K562 (cell line): ENCODE measurements at regions not wholly inside any gene's neighbourhood (a gene's known extent, or its start where the extent isn't known, plus 50 kb on each side); places are given as distances from the start of the nearest gene placed in this dataset.

Source experiments
- ATAC-seq: fragments of 200-7000 bp; cut with Tn5 transposase; 3 replicates; pipeline ENCODE4 v1.9.1; 2020; ENCODE audit warnings: moderate library complexity
- BruUV-seq: library from RNA; stranded (reverse); fragments of 400-500 nt; replicated peaks from 2 replicates; lab custom pipeline; 2021; lab: Mats Ljungman, UMichigan
- CTCF ChIA-PET: fragments of 300-600 bp; formaldehyde crosslinking; extraction: SDS; loops from one replicate; lab custom pipeline; 2021; ENCODE audit warnings: low intra/inter-chr PET ratio; lab: Yijun Ruan, JAX
- POLR2A ChIA-PET: fragments of 300-600, 350-650 bp; sonication (Branson Sonifier 250); formaldehyde crosslinking; extraction: SDS; loops from one replicate; lab custom pipeline; 2021; ENCODE audit warnings: antibody characterized with exemption, inconsistent platforms; lab: Yijun Ruan, JAX
- DNase-seq, 4 experiments: peaks; one replicate each; pipeline versions ENCODE4 v3.0.0 to v3.0.0-alpha.2; 2011 to 2018; ENCODE audit warnings: low spot score in 3 of 4, mixed read lengths in 3 of 4; ENCODE audit errors: extremely low read depth in 1 of 4
- FAIRE-seq: peaks from 2 replicates; lab custom pipeline; 2011; peaks lifted over from hg19 to GRCh38; lab: Jason Lieb, UNC
- H2AFZ ChIP-seq: 2 replicates; pipeline ENCODE4 v1.6.0; 2011; ENCODE audit warnings: low read depth, low read length, control low read depth, inconsistent platforms
- H3K27ac ChIP-seq: fragments of 200-600 bp; 3 replicates; pipeline ENCODE4 v1.8.0; 2011; ENCODE audit warnings: low read depth, mild to moderate bottlenecking, control low read depth, inconsistent platforms, low read length, moderate library complexity, mixed read lengths; ENCODE audit errors: extremely low read depth
- H3K27me3 ChIP-seq, 2 experiments: fragments of 300-600 bp in 1 of 2; 2 replicates in 1 of 2; 3 replicates in 1 of 2; pipeline versions ENCODE4 v1.6.0 to v1.8.0; 2011; ENCODE audit warnings: inconsistent platforms in 2 of 2, low read length in 2 of 2, mild to moderate bottlenecking in 1 of 2, mixed read lengths in 1 of 2, moderate library complexity in 1 of 2; ENCODE audit not compliant: control insufficient read depth in 2 of 2, insufficient read depth in 2 of 2
- H3K36me3 ChIP-seq: fragments of 300-600 bp; 3 replicates; pipeline ENCODE4 v1.8.0; 2011; ENCODE audit warnings: mild to moderate bottlenecking, low read length, inconsistent platforms; ENCODE audit not compliant: control insufficient read depth, insufficient read depth
- H3K4me1 ChIP-seq, 2 experiments: fragments of 200-600 bp in 1 of 2; replicated peaks in 1 of 2; 2 replicates in 1 of 2; 3 replicates in 1 of 2; pipeline versions ENCODE4 v1.5.1 to v1.8.0; 2011; ENCODE audit warnings: inconsistent platforms in 2 of 2, low read length in 2 of 2, mild to moderate bottlenecking in 1 of 2, mixed read lengths in 1 of 2, moderate library complexity in 1 of 2; ENCODE audit not compliant: control insufficient read depth in 2 of 2, insufficient read depth in 2 of 2
- H3K4me2 ChIP-seq: 2 replicates; pipeline ENCODE4 v1.6.1; 2011; ENCODE audit warnings: low read length, control low read depth, inconsistent platforms, mixed read lengths; ENCODE audit not compliant: insufficient read depth
- H3K4me3 ChIP-seq: fragments of 200-600 bp; sonication (generic), shearing (Covaris generic); 2 replicates; pipeline ENCODE4 v1.5.1; 2016; ENCODE audit warnings: control low read depth, inconsistent platforms
- H3K79me2 ChIP-seq: fragments of 200-600 bp; 3 replicates; pipeline ENCODE4 v1.8.0; 2011; ENCODE audit warnings: low read length, inconsistent platforms; ENCODE audit not compliant: control insufficient read depth, insufficient read depth
- H3K9ac ChIP-seq, 2 experiments: 2 replicates each; pipeline versions ENCODE4 v1.6.0 to v1.6.1; 2011; ENCODE audit warnings: low read depth in 2 of 2, low read length in 2 of 2, control low read depth in 1 of 2, inconsistent platforms in 1 of 2, mild to moderate bottlenecking in 1 of 2, mixed read lengths in 1 of 2; ENCODE audit not compliant: insufficient read depth in 1 of 2
- H3K9me1 ChIP-seq: one replicate; pipeline ENCODE4 v1.6.0; 2011; ENCODE audit warnings: inconsistent platforms, mild to moderate bottlenecking, low read length, moderate library complexity; ENCODE audit not compliant: control insufficient read depth, insufficient read depth
- H3K9me3 ChIP-seq: replicated peaks from 2 replicates; pipeline ENCODE4 v1.5.1; 2011; ENCODE audit warnings: low read depth, low read length, inconsistent platforms; ENCODE audit not compliant: control insufficient read depth, insufficient read depth
- H4K20me1 ChIP-seq: replicated peaks from 2 replicates; pipeline ENCODE4 v1.6.1; 2011; ENCODE audit warnings: low read length, inconsistent platforms, mixed read lengths; ENCODE audit not compliant: control insufficient read depth, insufficient read depth
- AFF1 ChIP-seq, 2 experiments: fragments of 450-650 bp; IDR thresholded peaks; 2 replicates each; pipeline ENCODE4 v1.6.1; 2018; ENCODE audit warnings: mild to moderate bottlenecking in 2 of 2, low read depth in 1 of 2; ENCODE audit not compliant: partially characterized antibody in 2 of 2
- ARID2 ChIP-seq: fragments of 450-650 bp; IDR thresholded peaks from 2 replicates; pipeline ENCODE4 v1.6.1; 2017; ENCODE audit warnings: antibody characterized with exemption, mild to moderate bottlenecking
- NR4A1 ChIP-seq, 2 experiments: fragments of 250-450 bp in 1 of 2; fragments of 450-650 bp in 1 of 2; sonication (Bioruptor Pico) in 1 of 2; IDR thresholded peaks; 2 replicates each; pipeline versions ENCODE4 v1.4.0 to v1.6.1; 2016 to 2020; ENCODE audit warnings: mild to moderate bottlenecking in 2 of 2, missing compliant biosample characterization in 1 of 2, missing genetic modification characterization in 1 of 2, moderate library complexity in 1 of 2
- PURB ChIP-seq: sonication (generic); formaldehyde crosslinking; IDR thresholded peaks from 2 replicates; pipeline ENCODE4 v1.9.0; 2021; ENCODE audit warnings: low read depth, mild to moderate bottlenecking, missing genetic modification reagents
- RBFOX2 ChIP-seq: fragments of 200-400 bp; formaldehyde crosslinking; IDR thresholded peaks from 2 replicates; pipeline ENCODE4 v1.6.1; 2017; ENCODE audit warnings: low read depth, mild to moderate bottlenecking, low read length, moderate library complexity
- RERE ChIP-seq: sonication (generic); formaldehyde crosslinking; IDR thresholded peaks from 2 replicates; pipeline ENCODE4 v1.8.0; 2023; ENCODE audit warnings: missing genetic modification reagents, mild to moderate bottlenecking, borderline replicate concordance
- SETDB1 ChIP-seq: IDR thresholded peaks from one replicate; pipeline ENCODE4 v1.6.1; 2012; ENCODE audit warnings: low read length, control low read depth, inconsistent platforms
- ZNF695 ChIP-seq: fragments of 450-650 bp; formaldehyde crosslinking; IDR thresholded peaks from 2 replicates; pipeline ENCODE4 v1.4.0; 2020; ENCODE audit warnings: mild to moderate bottlenecking, moderate library complexity
- ZSCAN29 ChIP-seq: fragments of 450-650 bp; IDR thresholded peaks from 2 replicates; pipeline ENCODE4 v1.6.1; 2017
- WGBS: fragments of 100-300 bp; shearing (Covaris generic); methylation state at CpG from one replicate; pipeline ENCODE4 v1.1.6; 2016; ENCODE audit warnings: low coverage, mixed read lengths; ENCODE audit not compliant: insufficient coverage; ENCODE audit errors: missing lambda C conversion rate; 5-methylcytosine and 5-hydroxymethylcytosine counted together
- in situ Hi-C: fragments of 300-500 bp; cut with MboI; formaldehyde crosslinking; loops from 4 replicates; pipeline ENCODE4 v1.15.0; 2018; ENCODE audit warnings: inconsistent platforms, mixed read lengths
- intact Hi-C: fragments of 100-400 bp; cut with micrococcal nuclease; formaldehyde crosslinking; loops from 2 replicates; pipeline ENCODE4 v1.14.2; 2022
- TF ChIP-seq, protein P1 (sequence below), 3 experiments: fragments of 200-800 bp in 1 of 3; sonication (Bioruptor generic) in 1 of 3; sonication (generic) in 1 of 3; formaldehyde crosslinking in 1 of 3; IDR thresholded peaks; 2 replicates each; pipeline versions ENCODE4 v1.6.1 to v1.8.0; 2016 to 2022; ENCODE audit warnings: mild to moderate bottlenecking in 2 of 3, missing compliant biosample characterization in 2 of 3, missing genetic modification characterization in 2 of 3, missing genetic modification reagents in 1 of 3

DNA sequence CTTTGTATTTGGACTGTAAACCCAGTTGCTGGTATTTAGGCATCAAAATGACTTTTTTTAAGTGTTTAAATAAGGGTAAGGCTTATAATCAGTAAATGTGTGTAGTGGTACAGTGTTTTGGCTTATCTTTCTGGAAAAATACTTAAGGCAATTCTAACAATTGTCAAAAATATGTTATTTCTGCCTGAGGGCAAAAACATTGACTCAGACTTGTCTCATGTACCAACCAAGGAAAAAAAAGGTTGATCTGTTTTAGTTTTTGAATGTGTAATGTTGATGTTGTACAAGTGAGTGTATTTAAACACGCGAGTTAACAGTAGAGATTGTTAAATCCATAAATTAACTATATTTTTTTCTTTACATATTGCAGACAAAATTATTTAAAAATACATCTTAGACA lies 277.8 kb upstream of the TYRP1 start (continued):
- TF ChIP-seq, protein P1, sequence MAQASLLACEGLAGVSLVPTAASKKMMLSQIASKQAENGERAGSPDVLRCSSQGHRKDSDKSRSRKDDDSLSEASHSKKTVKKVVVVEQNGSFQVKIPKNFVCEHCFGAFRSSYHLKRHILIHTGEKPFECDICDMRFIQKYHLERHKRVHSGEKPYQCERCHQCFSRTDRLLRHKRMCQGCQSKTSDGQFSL (CRISPR knock-in tag; IDR thresholded peaks at IDR 0.05), result no peak
- TF ChIP-seq, protein P1 (tag; IDR thresholded peaks at IDR 0.05), result no peak
- no peak for TF ChIP-seq ZSCAN29

- H3K9me1 ChIP-seq, result no peaks in the 10 kb centered on the region
- in situ Hi-C loops, result no loop called here
- H3K9me3 ChIP-seq, result no peaks in the 10 kb centered on the region
- H3K4me2 ChIP-seq, result no peak overlapping the region
- no peaks in the 10 kb centered on the region for H4K20me1 ChIP-seq
- no peaks in the 10 kb centered on the region for H3K4me1 ChIP-seq
- no peak for ATAC-seq
- no peak overlapping the region for H3K27ac ChIP-seq
- no TSS peak for BruUV-seq
- POLR2A ChIA-PET, result no interaction called here
- no peak overlapping the region for H3K9ac ChIP-seq
- no peak for FAIRE-seq
- H3K27me3 ChIP-seq, result no peaks in the 10 kb centered on the region
- no peaks in the 10 kb centered on the region for H3K36me3 ChIP-seq
- 0% methylated on average over 2 of the region's 2 CpGs for WGBS
- H3K79me2 ChIP-seq, result no peaks in the 10 kb centered on the region
- CTCF ChIA-PET, result no interaction called here
- no peak overlapping the region for H3K4me3 ChIP-seq
- no peak overlapping the region for H2AFZ ChIP-seq
- DNase-seq, result no peak
- intact Hi-C loops, result no loop called here
- TF ChIP-seq RBFOX2, result no peak
- no peak for TF ChIP-seq AFF1 (IDR thresholded peaks at IDR 0.05; ENCODE audit: low read depth in 1 of 2, partially characterized antibody in 2 of 2)
- TF ChIP-seq ZNF695 (CRISPR knock-in tag), result no peak
- no peak for TF ChIP-seq SETDB1
- TF ChIP-seq RERE (CRISPR knock-in tag), result no peak
- TF ChIP-seq ARID2, result no peak
- no peak for TF ChIP-seq NR4A1 (CRISPR knock-in tag; IDR thresholded peaks at IDR 0.05)
- TF ChIP-seq NR4A1 (tag; IDR thresholded peaks at IDR 0.05), result no peak
- no peak for TF ChIP-seq PURB (CRISPR knock-in tag)
Observed at GRCh38 chr9:12416716-12417115, 276.5 kb upstream of the TYRP1 start.
